ENCODE measurements at regions not wholly inside any gene's neighbourhood (a gene's known extent, or its start where the extent isn't known, plus 50 kb on each side); places are given as distances from the start of the nearest gene placed in this dataset.

- Histone ChIP-seq H2AFZ (ENCODE audit: control insufficient read depth, low read length) (no peak overlapping the region), H3K36me3 (ENCODE audit: control insufficient read depth in 2 of 2, extremely low read depth in 1 of 2, insufficient read depth in 2 of 2, low read length in 2 of 2) (no peaks in the 10 kb centered on the region), H3K4me3 (ENCODE audit: control insufficient read depth in 2 of 3, extremely low read depth in 1 of 3, insufficient read depth in 2 of 3, low read depth in 1 of 3, low read length in 3 of 3) (no peak overlapping the region), H3K4me1 (ENCODE audit: control insufficient read depth, extremely low read depth, insufficient read depth, low read length) (no peaks in the 10 kb centered on the region), H3K9me3 (ENCODE audit: control insufficient read depth, low read depth, low read length) (no peaks in the 10 kb centered on the region), H4K20me1 (ENCODE audit: control insufficient read depth, extremely low read depth, insufficient read depth, low read length) (no peaks in the 10 kb centered on the region), H3K9ac (ENCODE audit: control insufficient read depth, extremely low read depth, insufficient read depth, low read length) (no peak overlapping the region), H3K79me2 (ENCODE audit: control insufficient read depth, insufficient read depth, low read length) (no peaks in the 10 kb centered on the region), H3K4me2 (ENCODE audit: control insufficient read depth, extremely low read depth, insufficient read depth, low read depth, low read length) (no peak overlapping the region), H3K27ac (ENCODE audit: control insufficient read depth, insufficient read depth, low read length) (no peak overlapping the region), H3K9me1 (ENCODE audit: control insufficient read depth, extremely low read depth, insufficient read depth, low read length) (no peaks in the 10 kb centered on the region), H3K27me3 (ENCODE audit: control insufficient read depth, extremely low read depth, insufficient read depth, low read length) (no peaks in the 10 kb centered on the region)
- dilution Hi-C loops (cut with MboI; ENCODE audit: extremely low pct_ligation_motif_present, low sequenced_read_pairs), result no loop called here
- DNase-seq (ENCODE audit: low read depth, low spot score) (no peak), FAIRE-seq (no peak)
- no peak for TF ChIP-seq EZH2 (IDR thresholded peaks at IDR 0.05; ENCODE audit: low read length)
- TF ChIP-seq, protein P1, sequence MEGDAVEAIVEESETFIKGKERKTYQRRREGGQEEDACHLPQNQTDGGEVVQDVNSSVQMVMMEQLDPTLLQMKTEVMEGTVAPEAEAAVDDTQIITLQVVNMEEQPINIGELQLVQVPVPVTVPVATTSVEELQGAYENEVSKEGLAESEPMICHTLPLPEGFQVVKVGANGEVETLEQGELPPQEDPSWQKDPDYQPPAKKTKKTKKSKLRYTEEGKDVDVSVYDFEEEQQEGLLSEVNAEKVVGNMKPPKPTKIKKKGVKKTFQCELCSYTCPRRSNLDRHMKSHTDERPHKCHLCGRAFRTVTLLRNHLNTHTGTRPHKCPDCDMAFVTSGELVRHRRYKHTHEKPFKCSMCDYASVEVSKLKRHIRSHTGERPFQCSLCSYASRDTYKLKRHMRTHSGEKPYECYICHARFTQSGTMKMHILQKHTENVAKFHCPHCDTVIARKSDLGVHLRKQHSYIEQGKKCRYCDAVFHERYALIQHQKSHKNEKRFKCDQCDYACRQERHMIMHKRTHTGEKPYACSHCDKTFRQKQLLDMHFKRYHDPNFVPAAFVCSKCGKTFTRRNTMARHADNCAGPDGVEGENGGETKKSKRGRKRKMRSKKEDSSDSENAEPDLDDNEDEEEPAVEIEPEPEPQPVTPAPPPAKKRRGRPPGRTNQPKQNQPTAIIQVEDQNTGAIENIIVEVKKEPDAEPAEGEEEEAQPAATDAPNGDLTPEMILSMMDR (optimal IDR thresholded peaks at IDR 0.05 in 1 of 3, IDR thresholded peaks at IDR 0.05 in 1 of 3, conservative IDR thresholded peaks at IDR 0.05 in 1 of 3; ENCODE audit: extremely low read depth in 1 of 3, insufficient read depth in 2 of 3, low read length in 3 of 3), result no peak
These were observed 661.5 kb downstream of the TLE4 start for GRCh38 chr9:80233102-80233843.

- no peaks in the 10 kb centered on the region for H4K20me1 ChIP-seq (ENCODE audit: control insufficient read depth, extremely low read depth, insufficient read depth, low read length)
- FAIRE-seq (no peak), DNase-seq (ENCODE audit: low read depth, low spot score) (no peak)
- H3K4me3 ChIP-seq (ENCODE audit: control insufficient read depth in 2 of 3, extremely low read depth in 1 of 3, insufficient read depth in 2 of 3, low read depth in 1 of 3, low read length in 3 of 3), result no peak overlapping the region
- H3K9ac ChIP-seq (ENCODE audit: control insufficient read depth, extremely low read depth, insufficient read depth, low read length), result no peak overlapping the region
- H3K27me3 ChIP-seq (ENCODE audit: control insufficient read depth, extremely low read depth, insufficient read depth, low read length), result no peaks in the 10 kb centered on the region
- H3K9me3 ChIP-seq (ENCODE audit: control insufficient read depth, low read depth, low read length), result no peaks in the 10 kb centered on the region
- H3K36me3 ChIP-seq (ENCODE audit: control insufficient read depth in 2 of 2, extremely low read depth in 1 of 2, insufficient read depth in 2 of 2, low read length in 2 of 2), result no peaks in the 10 kb centered on the region
- dilution Hi-C loops (cut with MboI; ENCODE audit: extremely low pct_ligation_motif_present, low sequenced_read_pairs), result no loop called here
- H3K27ac ChIP-seq (ENCODE audit: control insufficient read depth, insufficient read depth, low read length), result no peak overlapping the region
- no peaks in the 10 kb centered on the region for H3K79me2 ChIP-seq (ENCODE audit: control insufficient read depth, insufficient read depth, low read length)
- no peak overlapping the region for H3K4me2 ChIP-seq (ENCODE audit: control insufficient read depth, extremely low read depth, insufficient read depth, low read depth, low read length)
- H2AFZ ChIP-seq (ENCODE audit: control insufficient read depth, low read length), result peak overlapping the region; percentile 8
- H3K9me1 ChIP-seq (ENCODE audit: control insufficient read depth, extremely low read depth, insufficient read depth, low read length), result no peaks in the 10 kb centered on the region
- no peaks in the 10 kb centered on the region for H3K4me1 ChIP-seq (ENCODE audit: control insufficient read depth, extremely low read depth, insufficient read depth, low read length)
- no peak for TF ChIP-seq EZH2 (IDR thresholded peaks at IDR 0.05; ENCODE audit: low read length)
- TF ChIP-seq, protein P1 (optimal IDR thresholded peaks at IDR 0.05 in 1 of 3, IDR thresholded peaks at IDR 0.05 in 1 of 3, conservative IDR thresholded peaks at IDR 0.05 in 1 of 3; ENCODE audit: extremely low read depth in 1 of 3, insufficient read depth in 2 of 3, low read length in 3 of 3), result peak in 1 of 3 experiments; percentile 6
These were observed 659.8 kb downstream of the TLE4 start for GRCh38 chr9:80231318-80232236.
